ENCODE measurements at regions not wholly inside any gene's neighbourhood (a gene's known extent, or its start where the extent isn't known, plus 50 kb on each side); places are given as distances from the start of the nearest gene placed in this dataset.

GRCh38 chr11:107197932-107198331 is 179.7 kb upstream of the GUCY1A2 start:
- Histone ChIP-seq H3K27me3 (ENCODE audit: control insufficient read depth, insufficient read depth, low read length) (no peaks in the 10 kb centered on the region), H3K4me3 (ENCODE audit: insufficient read depth, low read depth, low read length) (no peak overlapping the region), H3K36me3 (replicated peaks; ENCODE audit: control insufficient read depth, insufficient read depth, low read length) (no peaks in the 10 kb centered on the region)
- no peak for DNase-seq

GRCh38 chr11:107196732-107197131 is 178.5 kb upstream of the GUCY1A2 start:
- DNase-seq = no peak
- no peaks in the 10 kb centered on the region for H3K36me3 ChIP-seq (replicated peaks; ENCODE audit: control insufficient read depth, insufficient read depth, low read length)

DNA sequence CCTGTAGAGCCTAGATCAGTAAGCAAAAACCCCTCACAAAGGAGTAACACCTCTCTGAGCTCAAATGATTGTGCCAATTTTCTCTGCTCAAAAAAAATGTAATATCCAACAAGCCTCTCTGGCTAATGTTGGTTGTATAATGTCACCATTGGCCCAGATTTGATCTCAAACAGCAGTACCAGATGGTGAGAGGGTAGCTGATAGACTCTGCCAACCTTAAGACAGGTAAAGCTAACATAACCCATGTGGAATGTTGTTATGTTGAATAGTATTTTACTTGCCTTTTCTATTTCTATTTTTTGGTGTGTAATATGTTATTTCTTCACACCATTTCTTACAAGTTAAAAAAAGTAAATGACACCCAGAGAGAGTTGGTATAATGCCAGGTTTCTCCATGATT is 166.7 kb upstream of the GUCY1A2 start:
- Histone ChIP-seq H3K27me3 (ENCODE audit: control insufficient read depth, insufficient read depth, low read length) (no peaks in the 10 kb centered on the region), H3K36me3 (replicated peaks; ENCODE audit: control insufficient read depth, insufficient read depth, low read length) (no peaks in the 10 kb centered on the region), H3K4me3 (ENCODE audit: insufficient read depth, low read depth, low read length) (no peak overlapping the region)
- DNase-seq = no peak

More at GRCh38 chr11:107196732-107197131, 178.5 kb upstream of the GUCY1A2 start:
- Histone ChIP-seq H3K4me3 (ENCODE audit: insufficient read depth, low read depth, low read length) (no peak overlapping the region), H3K27me3 (ENCODE audit: control insufficient read depth, insufficient read depth, low read length) (no peaks in the 10 kb centered on the region)

DNA sequence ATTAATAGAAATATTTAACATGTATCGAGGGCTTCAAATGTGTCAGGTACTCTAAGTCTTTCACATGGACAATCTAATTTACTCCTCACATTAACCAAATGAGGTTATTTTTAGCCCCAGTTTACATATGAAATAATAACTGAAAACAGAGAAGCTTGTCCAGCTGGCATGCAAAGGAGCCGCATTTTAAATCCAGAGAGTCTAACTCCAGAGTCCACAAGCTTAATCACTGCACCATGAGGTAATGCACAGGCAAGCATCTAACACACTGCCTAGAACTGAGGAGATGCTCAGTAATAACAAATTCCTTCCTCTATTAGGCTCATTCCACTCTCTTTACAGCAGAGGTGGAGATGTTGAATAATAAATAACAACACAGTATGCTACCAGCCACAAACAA is 165.7 kb upstream of the GUCY1A2 start:
- no peaks in the 10 kb centered on the region for H3K36me3 ChIP-seq (replicated peaks; ENCODE audit: control insufficient read depth, insufficient read depth, low read length)
- no peaks in the 10 kb centered on the region for H3K27me3 ChIP-seq (ENCODE audit: control insufficient read depth, insufficient read depth, low read length)
- H3K4me3 ChIP-seq (ENCODE audit: insufficient read depth, low read depth, low read length) = no peak overlapping the region
- no peak for DNase-seq

DNA sequence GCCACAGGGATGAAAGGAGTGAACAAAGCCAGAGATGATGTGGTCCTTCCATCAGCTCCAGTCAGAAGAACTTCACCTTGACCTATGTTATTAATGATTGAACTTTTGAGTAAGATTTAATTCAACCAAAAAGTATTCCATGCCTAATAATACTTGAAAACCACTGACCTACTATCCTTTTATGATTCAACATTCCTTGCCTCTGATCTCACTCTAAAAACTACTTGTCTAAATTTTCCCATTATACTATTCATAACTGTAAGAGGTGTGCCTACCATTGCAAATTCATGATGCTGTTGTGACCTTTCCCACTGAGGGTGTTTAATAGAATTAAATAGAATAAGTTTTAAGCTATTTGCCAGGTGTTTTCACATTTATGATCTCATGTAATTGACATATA is 164.7 kb upstream of the GUCY1A2 start:
- H3K4me3 ChIP-seq (ENCODE audit: insufficient read depth, low read depth, low read length) = no peak overlapping the region
- no peaks in the 10 kb centered on the region for H3K27me3 ChIP-seq (ENCODE audit: control insufficient read depth, insufficient read depth, low read length)
- no peak for DNase-seq
- no peaks in the 10 kb centered on the region for H3K36me3 ChIP-seq (replicated peaks; ENCODE audit: control insufficient read depth, insufficient read depth, low read length)

- Histone ChIP-seq H3K27me3 (ENCODE audit: control insufficient read depth, insufficient read depth, low read length) (no peaks in the 10 kb centered on the region), H3K4me3 (ENCODE audit: insufficient read depth, low read depth, low read length) (no peak overlapping the region), H3K36me3 (replicated peaks; ENCODE audit: control insufficient read depth, insufficient read depth, low read length) (no peaks in the 10 kb centered on the region)
- DNase-seq = no peak
Observed at GRCh38 chr11:107180236-107180635, 162.0 kb upstream of the GUCY1A2 start.

DNA sequence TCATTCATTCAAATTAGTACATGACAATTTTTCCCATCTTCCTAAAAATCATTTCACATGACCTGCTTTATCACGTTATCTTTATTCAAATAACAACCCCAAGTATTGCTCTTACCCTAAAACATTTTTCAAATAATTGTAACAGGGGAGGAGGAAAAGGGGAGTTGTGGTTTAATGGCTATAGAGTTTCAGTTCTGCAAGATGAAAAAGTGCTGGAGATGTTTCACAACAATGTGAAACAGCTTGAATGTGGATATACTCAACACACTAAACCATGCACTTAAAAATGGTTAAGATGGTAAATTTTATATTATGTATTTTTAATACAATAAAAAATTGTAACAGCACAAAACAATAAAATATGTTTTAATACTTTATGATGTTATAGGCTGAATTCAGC is 161.6 kb upstream of the GUCY1A2 start:
- no peak for DNase-seq
- H3K36me3 ChIP-seq (replicated peaks; ENCODE audit: control insufficient read depth, insufficient read depth, low read length) = no peaks in the 10 kb centered on the region
- no peaks in the 10 kb centered on the region for H3K27me3 ChIP-seq (ENCODE audit: control insufficient read depth, insufficient read depth, low read length)
- no peak overlapping the region for H3K4me3 ChIP-seq (ENCODE audit: insufficient read depth, low read depth, low read length)

DNA sequence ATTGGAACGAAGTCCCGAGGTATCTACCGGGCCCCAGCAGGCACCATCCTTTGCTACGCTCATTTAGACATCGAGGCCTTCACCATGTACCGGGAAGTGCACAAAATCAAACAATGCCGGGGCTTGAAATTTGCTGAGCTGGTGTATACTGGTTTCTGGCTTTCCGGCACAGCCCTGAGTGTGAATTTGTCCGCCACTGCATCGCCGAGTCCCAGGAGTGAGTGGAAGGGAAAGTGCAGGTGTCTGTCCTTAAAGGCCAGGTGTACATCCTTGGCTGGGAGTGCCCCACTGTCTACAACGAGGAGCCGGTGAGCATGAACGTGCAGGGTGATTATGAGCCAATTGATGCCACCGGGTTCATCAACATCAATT is 158.8 kb upstream of the GUCY1A2 start:
- Histone ChIP-seq H3K36me3 (replicated peaks; ENCODE audit: control insufficient read depth, insufficient read depth, low read length) (no peaks in the 10 kb centered on the region), H3K27me3 (ENCODE audit: control insufficient read depth, insufficient read depth, low read length) (no peaks in the 10 kb centered on the region), H3K4me3 (ENCODE audit: insufficient read depth, low read depth, low read length) (no peak overlapping the region)
- no peak for DNase-seq

GRCh38 chr11:107176148-107177105 is 158.2 kb upstream of the GUCY1A2 start:
- Histone ChIP-seq H3K36me3 (replicated peaks; ENCODE audit: control insufficient read depth, insufficient read depth, low read length) (no peaks in the 10 kb centered on the region), H3K4me3 (ENCODE audit: insufficient read depth, low read depth, low read length) (no peak overlapping the region), H3K27me3 (ENCODE audit: control insufficient read depth, insufficient read depth, low read length) (no peaks in the 10 kb centered on the region)
- no peak for DNase-seq

- no peak for DNase-seq
- H3K4me3 ChIP-seq (ENCODE audit: insufficient read depth, low read depth, low read length) = no peak overlapping the region
- no peaks in the 10 kb centered on the region for H3K36me3 ChIP-seq (replicated peaks; ENCODE audit: control insufficient read depth, insufficient read depth, low read length)
- H3K27me3 ChIP-seq (ENCODE audit: control insufficient read depth, insufficient read depth, low read length) = no peaks in the 10 kb centered on the region
Observed at GRCh38 chr11:107174856-107175255, 156.6 kb upstream of the GUCY1A2 start.

- H3K4me3 ChIP-seq (ENCODE audit: insufficient read depth, low read depth, low read length) = no peak overlapping the region
- H3K27me3 ChIP-seq (ENCODE audit: control insufficient read depth, insufficient read depth, low read length) = no peaks in the 10 kb centered on the region
- no peak for DNase-seq
- H3K36me3 ChIP-seq (replicated peaks; ENCODE audit: control insufficient read depth, insufficient read depth, low read length) = no peaks in the 10 kb centered on the region
Observed at GRCh38 chr11:107172996-107173395, 154.7 kb upstream of the GUCY1A2 start.

DNA sequence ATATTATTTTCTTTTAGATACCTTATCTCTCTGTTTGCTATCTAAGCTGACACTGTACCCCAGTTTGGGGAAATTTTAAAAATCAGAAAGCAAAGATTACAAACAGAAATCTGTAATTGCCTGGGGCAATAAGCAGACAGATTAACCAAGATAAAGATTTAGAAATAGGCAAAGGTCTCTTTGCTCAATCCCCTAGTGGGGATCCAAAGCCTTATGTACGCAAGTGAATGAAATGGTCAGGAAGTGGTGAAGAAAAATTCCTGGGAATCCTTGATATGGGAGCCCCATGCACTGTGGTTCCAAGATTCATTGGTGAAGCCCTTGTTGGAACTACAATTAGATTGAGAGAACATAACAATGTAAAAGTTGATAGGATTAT is 139.5 kb upstream of the GUCY1A2 start:
- no peaks in the 10 kb centered on the region for H3K27me3 ChIP-seq (ENCODE audit: control insufficient read depth, insufficient read depth, low read length)
- DNase-seq = no peak
- H3K4me3 ChIP-seq (ENCODE audit: insufficient read depth, low read depth, low read length) = no peak overlapping the region
- H3K36me3 ChIP-seq (replicated peaks; ENCODE audit: control insufficient read depth, insufficient read depth, low read length) = no peaks in the 10 kb centered on the region

- no peak for DNase-seq
Observed at GRCh38 chr11:107157146-107157808, 139.0 kb upstream of the GUCY1A2 start.

DNA sequence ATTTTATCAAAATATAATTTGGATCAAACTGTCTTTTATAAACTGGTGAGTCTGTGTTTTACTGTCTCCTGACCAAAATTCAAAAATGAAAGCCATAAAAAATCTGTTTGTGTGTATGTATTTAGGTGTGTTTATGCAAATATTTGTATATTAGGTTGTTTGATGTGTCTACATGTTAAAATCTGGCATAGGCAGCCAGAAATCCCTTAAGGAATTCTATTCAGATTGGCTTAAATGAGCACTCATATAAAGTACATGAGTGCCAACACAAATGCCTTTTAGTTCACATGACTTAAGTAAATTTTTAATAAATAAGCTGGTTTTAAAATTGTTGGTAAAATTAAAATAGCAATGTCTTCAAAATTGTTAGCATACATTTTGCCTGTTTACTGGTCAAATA is 133.3 kb upstream of the GUCY1A2 start:
- no peaks in the 10 kb centered on the region for H3K27me3 ChIP-seq (ENCODE audit: control insufficient read depth, insufficient read depth, low read length)
- no peak for DNase-seq
- no peak overlapping the region for H3K4me3 ChIP-seq (ENCODE audit: insufficient read depth, low read depth, low read length)
- no peaks in the 10 kb centered on the region for H3K36me3 ChIP-seq (replicated peaks; ENCODE audit: control insufficient read depth, insufficient read depth, low read length)

More at GRCh38 chr11:107157146-107157808, 139.0 kb upstream of the GUCY1A2 start:
- Histone ChIP-seq H3K27me3 (ENCODE audit: control insufficient read depth, insufficient read depth, low read length) (no peaks in the 10 kb centered on the region), H3K36me3 (replicated peaks; ENCODE audit: control insufficient read depth, insufficient read depth, low read length) (no peaks in the 10 kb centered on the region), H3K4me3 (ENCODE audit: insufficient read depth, low read depth, low read length) (no peak overlapping the region)

GRCh38 chr11:107151158-107151557 is 132.9 kb upstream of the GUCY1A2 start:
- no peak overlapping the region for H3K4me3 ChIP-seq (ENCODE audit: insufficient read depth, low read depth, low read length)
- H3K36me3 ChIP-seq (replicated peaks; ENCODE audit: control insufficient read depth, insufficient read depth, low read length) = no peaks in the 10 kb centered on the region
- DNase-seq = no peak
- H3K27me3 ChIP-seq (ENCODE audit: control insufficient read depth, insufficient read depth, low read length) = no peaks in the 10 kb centered on the region

Data from H7 (cell line).